Spleen (tissue), 3 donors: ENCODE measurements at regions not wholly inside any gene's neighbourhood (a gene's known extent, or its start where the extent isn't known, plus 50 kb on each side); places are given as distances from the start of the nearest gene placed in this dataset.

Source experiments
- POLR2A ChIP-seq, 3 donors: fragments of 450-650 bp; IDR thresholded peaks; one replicate each; pipeline ENCODE4 v1.5.1; 2017; ENCODE audit warnings: antibody characterized with exemption in 3 of 3, mild to moderate bottlenecking in 1 of 3
- POLR2AphosphoS5 ChIP-seq, 3 donors: sonication (generic); formaldehyde crosslinking; IDR thresholded peaks; one replicate each; pipeline ENCODE4 v1.5.1; 2017; ENCODE audit warnings: antibody characterized with exemption in 3 of 3

DNA sequence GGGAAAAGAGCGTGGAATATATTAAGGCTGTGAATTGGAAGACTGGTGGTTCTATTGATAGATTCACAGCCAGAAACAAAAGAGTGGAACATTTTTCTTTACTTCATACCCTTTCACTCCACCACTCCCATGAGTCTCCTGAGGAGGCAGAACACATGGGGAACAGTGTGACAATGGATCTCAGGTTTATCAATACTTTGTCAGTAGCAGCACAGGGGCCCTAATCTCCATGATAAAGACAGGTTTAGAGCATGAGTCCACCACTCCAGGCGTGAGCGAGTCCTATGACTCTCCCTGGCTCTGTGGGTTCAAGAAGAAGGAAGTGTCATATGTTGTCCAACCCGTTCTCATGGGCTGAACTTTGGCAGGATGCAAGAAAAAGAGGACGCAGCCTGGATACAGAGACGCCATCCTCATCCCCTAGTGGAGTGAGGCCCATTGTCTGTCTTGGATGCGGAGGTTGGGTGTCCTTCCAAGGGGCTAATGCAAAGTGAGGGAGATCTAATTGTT is 361.2 kb downstream of the TMEM114 start:
- TF ChIP-seq POLR2A (IDR thresholded peaks at IDR 0.05) (no peak), POLR2AphosphoS5 (IDR thresholded peaks at IDR 0.05) (no peak)
